ENCODE measurements at regions not wholly inside any gene's neighbourhood (a gene's known extent, or its start where the extent isn't known, plus 50 kb on each side); places are given as distances from the start of the nearest gene placed in this dataset.

- DNase-seq (ENCODE audit: low read depth in 2 of 2), result peak; percentile 37 to 46
These were observed 465.5 kb downstream of the DNAH5 start for GRCh38 chr5:13478831-13479465.

GRCh38 chr5:13477118-13477737 is 467.3 kb downstream of the DNAH5 start:
- DNase-seq (ENCODE audit: low read depth in 2 of 2), result peak in 1 of 2 donors; percentile 73

GRCh38 chr5:13472842-13473241 is 471.6 kb downstream of the DNAH5 start:
- DNase-seq (ENCODE audit: low read depth in 2 of 2), result no peak

GRCh38 chr5:13470975-13471374 is 473.5 kb downstream of the DNAH5 start:
- no peak for DNase-seq (ENCODE audit: low read depth in 2 of 2)

- DNase-seq (ENCODE audit: low read depth in 2 of 2), result no peak
These were observed 474.2 kb downstream of the DNAH5 start for GRCh38 chr5:13470263-13470662.

- DNase-seq (ENCODE audit: low read depth in 2 of 2), result no peak
These were observed 479.8 kb downstream of the DNAH5 start for GRCh38 chr5:13464532-13465193.

GRCh38 chr5:13460587-13460986 is 483.9 kb downstream of the DNAH5 start:
- DNase-seq (ENCODE audit: low read depth in 2 of 2), result no peak

- no peak for DNase-seq (ENCODE audit: low read depth in 2 of 2)
These were observed 490.4 kb downstream of the DNAH5 start for GRCh38 chr5:13454050-13454449.

GRCh38 chr5:13448843-13449242 is 495.6 kb downstream of the DNAH5 start:
- DNase-seq (ENCODE audit: low read depth in 2 of 2), result no peak

- DNase-seq (ENCODE audit: low read depth in 2 of 2), result no peak
These were observed 505.1 kb downstream of the DNAH5 start for GRCh38 chr5:13439430-13439829.

GRCh38 chr5:13427827-13428557 is 516.5 kb downstream of the DNAH5 start:
- no peak for DNase-seq (ENCODE audit: low read depth in 2 of 2)

GRCh38 chr5:13412040-13412595 is 532.4 kb downstream of the DNAH5 start:
- no peak for DNase-seq (ENCODE audit: low read depth in 2 of 2)

- no peak for DNase-seq (ENCODE audit: low read depth in 2 of 2)
These were observed 535.9 kb downstream of the DNAH5 start for GRCh38 chr5:13408616-13409015.

GRCh38 chr5:13403351-13403750 is 541.1 kb downstream of the DNAH5 start:
- no peak for DNase-seq (ENCODE audit: low read depth in 2 of 2)

GRCh38 chr5:13385066-13385465 is 559.4 kb downstream of the DNAH5 start:
- DNase-seq (ENCODE audit: low read depth in 2 of 2), result no peak

GRCh38 chr5:13382232-13382631 is 562.3 kb downstream of the DNAH5 start:
- no peak for DNase-seq (ENCODE audit: low read depth in 2 of 2)

- no peak for DNase-seq (ENCODE audit: low read depth in 2 of 2)
These were observed 566.4 kb downstream of the DNAH5 start for GRCh38 chr5:13378091-13378490.

GRCh38 chr5:13359344-13359743 is 585.1 kb downstream of the DNAH5 start:
- no peak for DNase-seq (ENCODE audit: low read depth in 2 of 2)

- no peak for DNase-seq (ENCODE audit: low read depth in 2 of 2)
These were observed 586.1 kb downstream of the DNAH5 start for GRCh38 chr5:13358342-13358741.

GRCh38 chr5:13357929-13358328 is 586.6 kb downstream of the DNAH5 start:
- no peak for DNase-seq (ENCODE audit: low read depth in 2 of 2)

GRCh38 chr5:13356226-13356625 is 588.3 kb downstream of the DNAH5 start:
- no peak for DNase-seq (ENCODE audit: low read depth in 2 of 2)

GRCh38 chr5:13354611-13355010 is 589.9 kb downstream of the DNAH5 start:
- no peak for DNase-seq (ENCODE audit: low read depth in 2 of 2)

Data from lung microvascular endothelial cell (primary cell).